CD4-positive, alpha-beta T cell (primary cell): ENCODE measurements at regions not wholly inside any gene's neighbourhood (a gene's known extent, or its start where the extent isn't known, plus 50 kb on each side); places are given as distances from the start of the nearest gene placed in this dataset.

Experiments used
- ATAC-seq: fragments of 200-7000 bp; cut with Tn5 transposase; one replicate; pipeline ENCODE4 v1.10.0; 2022; ENCODE audit warnings: mild to moderate bottlenecking; ENCODE audit not compliant: poor library complexity
- CTCF ChIA-PET: fragments of 350-600 bp; sonication (Branson Sonifier 250); formaldehyde crosslinking; loops from one replicate; lab custom pipeline; 2021; ENCODE audit warnings: antibody characterized with exemption, inconsistent platforms; lab: Charles Lee
- POLR2A ChIA-PET: fragments of 350-600 bp; sonication (Branson Sonifier 250); formaldehyde crosslinking; loops from one replicate; lab custom pipeline; 2021; ENCODE audit warnings: antibody characterized with exemption, inconsistent platforms; lab: Charles Lee
- DNase-seq, 14 experiments: peaks; one replicate each; pipeline ENCODE4 v3.0.0-alpha.2; 2013 to 2020; ENCODE audit warnings: mixed read lengths in 2 of 14
- H3K27ac ChIP-seq, 2 donors: one replicate each; pipeline versions ENCODE4 v1.5.1 to v1.7.0; 2013; ENCODE audit warnings: low read length in 2 of 2, low read depth in 1 of 2, mild to moderate bottlenecking in 1 of 2
- H3K27me3 ChIP-seq, 2 experiments: 1 replicate in 1 of 2; 2 replicates in 1 of 2; pipeline versions ENCODE4 v1.6.1 to v1.7.0; 2013; ENCODE audit warnings: low read length in 2 of 2, control low read depth in 1 of 2, mild to moderate bottlenecking in 1 of 2, moderate library complexity in 1 of 2; ENCODE audit not compliant: insufficient read depth in 2 of 2, control insufficient read depth in 1 of 2
- H3K36me3 ChIP-seq: one replicate; pipeline ENCODE4 v1.6.1; 2013; ENCODE audit warnings: low read length, control low read depth; ENCODE audit not compliant: insufficient read depth
- H3K4me1 ChIP-seq: one replicate; pipeline ENCODE4 v1.6.1; 2013; ENCODE audit warnings: low read length, control low read depth; ENCODE audit not compliant: insufficient read depth
- H3K4me3 ChIP-seq: one replicate; pipeline ENCODE4 v1.5.1; 2013; ENCODE audit warnings: mild to moderate bottlenecking, low read length, moderate library complexity
- H3K9me3 ChIP-seq, 2 experiments: 1 replicate in 1 of 2; 2 replicates in 1 of 2; pipeline versions ENCODE4 v1.6.1 to v1.7.0; 2013; ENCODE audit warnings: low read length in 2 of 2, mild to moderate bottlenecking in 2 of 2, control low read depth in 1 of 2, moderate library complexity in 1 of 2; ENCODE audit not compliant: control insufficient read depth in 1 of 2, insufficient read depth in 1 of 2
- H3K27ac Mint-ChIP-seq: one replicate; pipeline ENCODE4 v1.8.0; 2020; ENCODE audit warnings: mixed read lengths
- H3K27me3 Mint-ChIP-seq: one replicate; pipeline ENCODE4 v1.8.0; 2021; ENCODE audit warnings: mixed read lengths
- H3K36me3 Mint-ChIP-seq: one replicate; pipeline ENCODE4 v1.8.0; 2021; ENCODE audit warnings: low read depth, mixed read lengths
- H3K4me1 Mint-ChIP-seq: one replicate; pipeline ENCODE4 v1.8.0; 2021; ENCODE audit warnings: low read depth, mixed read lengths
- H3K4me3 Mint-ChIP-seq: one replicate; pipeline ENCODE4 v1.8.0; 2020; ENCODE audit warnings: mild to moderate bottlenecking, mixed read lengths
- H3K9me3 Mint-ChIP-seq: one replicate; pipeline ENCODE4 v1.8.0; 2020; ENCODE audit warnings: mixed read lengths
- intact Hi-C, 2 experiments: fragments of 100-400 bp; cut with DNase I in 1 of 2; cut with micrococcal nuclease in 1 of 2; formaldehyde crosslinking; loops; one replicate each; pipeline versions ENCODE4 v1.15.1 to v1.9.0; 2023 to 2025; cut with DNase I, micrococcal nuclease
- TF ChIP-seq, protein P1 (sequence below): fragments of 200-600 bp; IDR thresholded peaks from one replicate; pipeline ENCODE4 v1.8.0; 2022; ENCODE audit warnings: antibody characterized with exemption, mild to moderate bottlenecking

DNA sequence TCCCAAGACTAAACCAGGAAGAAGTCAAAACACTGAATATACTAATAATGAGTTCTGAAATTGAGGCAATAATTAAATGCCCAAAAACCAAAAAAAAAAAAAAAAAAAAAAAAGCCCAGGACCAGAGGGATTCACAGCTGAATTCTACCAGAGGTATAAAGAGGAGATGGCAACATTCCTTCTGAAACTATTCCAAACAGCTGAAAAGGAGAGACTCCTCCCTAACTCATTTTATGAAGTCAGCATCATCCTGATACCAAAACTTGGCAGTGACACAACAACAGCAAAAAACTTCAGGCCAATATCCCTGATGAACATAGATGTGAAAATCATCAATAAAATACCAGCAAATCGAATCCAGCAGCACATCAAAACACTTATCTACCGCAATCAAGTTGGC is 108.5 kb upstream of the COL3A1 start:
- H3K4me1 Mint-ChIP-seq, result no peaks in the 10 kb centered on the region
- POLR2A ChIA-PET, result no interaction called here
- CTCF ChIA-PET, result no interaction called here
- Histone ChIP-seq H3K4me3 (no peak overlapping the region), H3K36me3 (no peaks in the 10 kb centered on the region), H3K27me3 (no peaks in the 10 kb centered on the region), H3K4me1 (no peaks in the 10 kb centered on the region), H3K27ac (no peak overlapping the region), H3K9me3 (peaks cover 0 to 7% of the 10 kb centered on the region in 2 experiments)
- H3K27ac Mint-ChIP-seq, result no peak overlapping the region
- ATAC-seq (no peak), DNase-seq (no peak)
- TF ChIP-seq, protein P1, sequence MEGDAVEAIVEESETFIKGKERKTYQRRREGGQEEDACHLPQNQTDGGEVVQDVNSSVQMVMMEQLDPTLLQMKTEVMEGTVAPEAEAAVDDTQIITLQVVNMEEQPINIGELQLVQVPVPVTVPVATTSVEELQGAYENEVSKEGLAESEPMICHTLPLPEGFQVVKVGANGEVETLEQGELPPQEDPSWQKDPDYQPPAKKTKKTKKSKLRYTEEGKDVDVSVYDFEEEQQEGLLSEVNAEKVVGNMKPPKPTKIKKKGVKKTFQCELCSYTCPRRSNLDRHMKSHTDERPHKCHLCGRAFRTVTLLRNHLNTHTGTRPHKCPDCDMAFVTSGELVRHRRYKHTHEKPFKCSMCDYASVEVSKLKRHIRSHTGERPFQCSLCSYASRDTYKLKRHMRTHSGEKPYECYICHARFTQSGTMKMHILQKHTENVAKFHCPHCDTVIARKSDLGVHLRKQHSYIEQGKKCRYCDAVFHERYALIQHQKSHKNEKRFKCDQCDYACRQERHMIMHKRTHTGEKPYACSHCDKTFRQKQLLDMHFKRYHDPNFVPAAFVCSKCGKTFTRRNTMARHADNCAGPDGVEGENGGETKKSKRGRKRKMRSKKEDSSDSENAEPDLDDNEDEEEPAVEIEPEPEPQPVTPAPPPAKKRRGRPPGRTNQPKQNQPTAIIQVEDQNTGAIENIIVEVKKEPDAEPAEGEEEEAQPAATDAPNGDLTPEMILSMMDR, result no peak
- intact Hi-C loops, result no loop called here
- H3K4me3 Mint-ChIP-seq, result no peak overlapping the region
- H3K27me3 Mint-ChIP-seq, result no peaks in the 10 kb centered on the region
- no peaks in the 10 kb centered on the region for H3K36me3 Mint-ChIP-seq
- peaks cover 18% of the 10 kb centered on the region for H3K9me3 Mint-ChIP-seq

DNA sequence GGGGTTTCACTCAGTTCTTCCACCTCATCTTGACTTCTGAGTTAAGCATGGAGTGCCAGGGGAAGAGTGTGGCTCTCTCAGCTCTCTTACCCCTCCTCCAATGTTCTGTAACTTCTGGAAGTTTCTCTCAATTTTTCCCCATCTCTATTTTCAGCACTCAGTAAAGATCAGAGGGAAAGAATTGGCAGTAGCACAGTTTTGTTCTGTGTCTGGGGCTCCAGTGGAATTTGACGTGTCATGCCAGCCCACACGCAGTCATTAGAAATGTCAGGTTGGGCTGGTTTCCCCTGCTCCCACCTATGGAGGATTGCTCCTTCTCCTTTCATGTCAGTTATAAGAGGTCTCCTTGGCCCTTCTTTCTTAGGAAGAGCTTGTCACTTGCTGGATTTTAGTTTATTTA is 104.6 kb upstream of the COL3A1 start:
- ATAC-seq, result no peak

DNA sequence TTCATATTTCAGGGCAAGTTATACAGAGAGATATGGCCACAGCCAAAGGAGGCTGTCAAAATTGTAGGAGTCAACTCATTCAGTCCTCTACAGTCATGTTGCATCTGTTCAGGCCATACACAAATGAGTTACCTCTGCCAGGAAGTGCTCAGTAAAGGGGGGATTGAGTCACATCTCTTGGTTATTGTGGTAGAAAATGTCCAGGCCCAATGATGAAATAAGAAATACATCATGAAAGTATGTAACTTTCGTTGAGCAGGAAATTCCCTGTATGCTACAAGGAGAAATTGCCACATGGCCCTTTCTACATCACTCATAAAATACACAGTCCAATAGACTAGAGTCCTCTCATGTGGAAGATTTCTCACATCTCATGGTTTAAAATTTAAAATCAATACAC is 103.9 kb upstream of the COL3A1 start:
- TF ChIP-seq, protein P1, result no peak
- Mint-ChIP-seq H3K4me3 (no peak overlapping the region), H3K36me3 (no peaks in the 10 kb centered on the region), H3K9me3 (peaks cover 12% of the 10 kb centered on the region), H3K27me3 (no peaks in the 10 kb centered on the region), H3K27ac (no peak overlapping the region), H3K4me1 (no peaks in the 10 kb centered on the region)
- ATAC-seq (no peak), DNase-seq (no peak)
- POLR2A ChIA-PET, result no interaction called here
- Histone ChIP-seq H3K27me3 (no peaks in the 10 kb centered on the region), H3K9me3 (no peaks in the 10 kb centered on the region), H3K4me3 (no peak overlapping the region), H3K27ac (no peak overlapping the region), H3K36me3 (no peaks in the 10 kb centered on the region), H3K4me1 (no peaks in the 10 kb centered on the region)
- intact Hi-C loops, result no loop called here
- CTCF ChIA-PET, result no interaction called here

More for the DNA sequence above, 104.6 kb upstream of the COL3A1 start:
- no peak overlapping the region for H3K27ac Mint-ChIP-seq
- no peaks in the 10 kb centered on the region for H3K36me3 Mint-ChIP-seq
- no peak overlapping the region for H3K4me3 ChIP-seq
- peaks cover 12% of the 10 kb centered on the region for H3K9me3 Mint-ChIP-seq
- H3K4me3 Mint-ChIP-seq, result no peak overlapping the region
- H3K4me1 ChIP-seq, result no peaks in the 10 kb centered on the region
- no peak for DNase-seq
- H3K9me3 ChIP-seq, result no peaks in the 10 kb centered on the region
- POLR2A ChIA-PET, result no interaction called here
- TF ChIP-seq, protein P1, result no peak
- no peaks in the 10 kb centered on the region for H3K4me1 Mint-ChIP-seq
- H3K27me3 Mint-ChIP-seq, result no peaks in the 10 kb centered on the region
- CTCF ChIA-PET, result interaction anchor here (0.9 kb wide), 1 partner anchor 9 kb away, joined by 3 read pairs; no protein-coding TSS in a partner anchor
- H3K36me3 ChIP-seq, result no peaks in the 10 kb centered on the region
- H3K27ac ChIP-seq, result no peak overlapping the region
- intact Hi-C loops, result no loop called here
- H3K27me3 ChIP-seq, result no peaks in the 10 kb centered on the region
